ENCODE measurements at regions not wholly inside any gene's neighbourhood (a gene's known extent, or its start where the extent isn't known, plus 50 kb on each side); places are given as distances from the start of the nearest gene placed in this dataset.

DNA sequence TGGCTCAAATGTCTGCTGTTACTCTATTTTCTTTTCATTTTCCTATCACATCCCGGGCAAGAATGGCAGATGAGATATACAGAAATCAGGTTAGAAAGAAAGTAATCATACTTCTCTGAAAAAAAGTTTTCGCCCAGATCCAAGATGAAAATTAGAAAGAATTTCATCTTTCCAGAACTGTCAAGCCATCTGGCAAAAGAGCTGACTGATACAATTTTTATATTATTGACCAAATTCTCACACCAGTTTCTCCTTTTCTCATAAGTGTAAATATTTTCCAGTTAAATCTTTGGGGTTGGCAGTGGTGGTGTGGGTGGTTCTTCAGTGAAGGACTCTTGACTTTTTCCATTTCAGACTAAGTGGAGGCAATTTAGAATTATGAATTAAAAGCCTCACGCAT is 371.9 kb downstream of the CD83 start:
- DNase-seq (ENCODE audit: low read depth) = no peak
- no peak overlapping the region for H3K4me3 ChIP-seq (ENCODE audit: low read depth, low read length)
- TF ChIP-seq CTCF (IDR thresholded peaks at IDR 0.05; ENCODE audit: insufficient read depth, low read length, poor library complexity, severe bottlenecking) = no peak
- H3K36me3 ChIP-seq (ENCODE audit: control insufficient read depth, insufficient read depth, low read length) = no peaks in the 10 kb centered on the region
- H3K27me3 ChIP-seq (ENCODE audit: control insufficient read depth, insufficient read depth, low read length) = no peaks in the 10 kb centered on the region

DNA sequence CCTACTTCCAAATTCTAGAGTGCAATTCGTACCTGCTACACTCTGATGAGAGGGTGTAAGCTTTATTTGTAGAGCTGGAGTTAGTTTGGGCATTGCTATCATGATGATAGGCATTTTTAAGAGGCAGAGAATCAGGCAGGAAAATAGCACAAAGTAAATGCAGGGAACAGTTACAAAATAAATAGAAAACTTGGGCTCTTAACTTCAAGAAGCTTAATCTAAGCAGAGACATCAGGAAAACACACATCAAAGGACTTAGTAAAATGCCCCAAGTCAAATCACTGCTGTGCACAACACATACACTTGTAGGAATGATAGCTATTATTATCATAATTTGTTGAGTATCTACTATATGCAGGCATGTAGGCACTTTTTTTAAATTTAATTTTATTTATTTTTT is 381.2 kb downstream of the CD83 start:
- Histone ChIP-seq H3K4me3 (ENCODE audit: low read depth, low read length) (no peak overlapping the region), H3K27me3 (ENCODE audit: control insufficient read depth, insufficient read depth, low read length) (no peaks in the 10 kb centered on the region), H3K36me3 (ENCODE audit: control insufficient read depth, insufficient read depth, low read length) (no peaks in the 10 kb centered on the region)
- no peak for TF ChIP-seq CTCF (IDR thresholded peaks at IDR 0.05; ENCODE audit: insufficient read depth, low read length, poor library complexity, severe bottlenecking)
- DNase-seq (ENCODE audit: low read depth) = no peak

DNA sequence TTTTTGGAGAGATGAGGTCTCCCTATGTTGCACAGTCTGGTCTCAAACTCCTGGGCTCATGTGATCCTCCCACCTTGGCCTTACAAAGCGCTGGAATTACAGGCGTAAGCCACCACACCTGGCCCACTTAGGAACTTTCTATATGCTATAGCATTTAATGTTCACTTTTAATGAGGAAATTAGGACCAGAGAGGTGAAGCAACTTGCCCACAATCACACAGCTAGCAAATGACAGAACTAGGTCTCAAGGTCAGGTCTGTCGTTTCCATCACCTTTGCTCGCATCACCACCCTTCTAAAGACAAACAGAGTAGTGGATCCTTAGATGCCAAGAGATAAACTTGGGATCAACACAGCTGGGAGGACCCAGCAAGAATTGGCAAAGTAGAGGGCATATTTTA is 381.7 kb downstream of the CD83 start:
- H3K4me3 ChIP-seq (ENCODE audit: low read depth, low read length) = no peak overlapping the region
- TF ChIP-seq CTCF (IDR thresholded peaks at IDR 0.05; ENCODE audit: insufficient read depth, low read length, poor library complexity, severe bottlenecking) = no peak

GRCh38 chr6:14499841-14500240 is 382.3 kb downstream of the CD83 start:
- Histone ChIP-seq H3K36me3 (ENCODE audit: control insufficient read depth, insufficient read depth, low read length) (no peaks in the 10 kb centered on the region), H3K4me3 (ENCODE audit: low read depth, low read length) (no peak overlapping the region), H3K27me3 (ENCODE audit: control insufficient read depth, insufficient read depth, low read length) (no peaks in the 10 kb centered on the region)
- no peak for TF ChIP-seq CTCF (IDR thresholded peaks at IDR 0.05; ENCODE audit: insufficient read depth, low read length, poor library complexity, severe bottlenecking)
- DNase-seq (ENCODE audit: low read depth) = peak; percentile 65

More for the DNA sequence above, 381.7 kb downstream of the CD83 start:
- DNase-seq (ENCODE audit: low read depth) = no peak
- Histone ChIP-seq H3K36me3 (ENCODE audit: control insufficient read depth, insufficient read depth, low read length) (no peaks in the 10 kb centered on the region), H3K27me3 (ENCODE audit: control insufficient read depth, insufficient read depth, low read length) (no peaks in the 10 kb centered on the region)

DNA sequence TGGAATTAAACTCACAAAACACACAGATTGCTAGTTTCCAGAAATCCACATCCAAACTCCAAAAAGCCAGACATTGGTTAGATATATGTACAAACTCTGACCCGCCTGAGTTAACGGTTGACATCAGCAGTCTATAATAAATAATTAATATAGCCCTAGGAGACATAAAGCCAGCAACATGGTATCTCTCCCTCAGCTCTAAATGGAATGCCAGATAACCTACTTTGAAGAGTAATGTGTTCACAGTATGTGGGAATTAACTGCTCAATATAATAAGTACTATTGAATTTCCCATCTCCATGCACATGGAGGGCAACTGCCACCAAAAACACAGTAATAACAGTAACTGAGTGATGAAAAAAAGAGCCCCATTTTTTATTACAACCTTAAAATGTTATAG is 383.2 kb downstream of the CD83 start:
- H3K4me3 ChIP-seq (ENCODE audit: low read depth, low read length) = no peak overlapping the region
- no peaks in the 10 kb centered on the region for H3K27me3 ChIP-seq (ENCODE audit: control insufficient read depth, insufficient read depth, low read length)
- TF ChIP-seq CTCF (IDR thresholded peaks at IDR 0.05; ENCODE audit: insufficient read depth, low read length, poor library complexity, severe bottlenecking) = no peak
- DNase-seq (ENCODE audit: low read depth) = no peak
- H3K36me3 ChIP-seq (ENCODE audit: control insufficient read depth, insufficient read depth, low read length) = no peaks in the 10 kb centered on the region

- no peaks in the 10 kb centered on the region for H3K27me3 ChIP-seq (ENCODE audit: control insufficient read depth, insufficient read depth, low read length)
- H3K36me3 ChIP-seq (ENCODE audit: control insufficient read depth, insufficient read depth, low read length) = no peaks in the 10 kb centered on the region
- H3K4me3 ChIP-seq (ENCODE audit: low read depth, low read length) = no peak overlapping the region
- DNase-seq (ENCODE audit: low read depth) = no peak
- no peak for TF ChIP-seq CTCF (IDR thresholded peaks at IDR 0.05; ENCODE audit: insufficient read depth, low read length, poor library complexity, severe bottlenecking)
Measured at GRCh38 chr6:14501240-14501639, 383.7 kb downstream of the CD83 start.
